GM13977 (cell line): ENCODE measurements at regions not wholly inside any gene's neighbourhood (a gene's known extent, or its start where the extent isn't known, plus 50 kb on each side); places are given as distances from the start of the nearest gene placed in this dataset.

Source experiments
- DNase-seq: peaks from one replicate; pipeline ENCODE4 v3.0.0; 2012; ENCODE audit warnings: low spot score
- in situ Hi-C: fragments of 300-500 bp; cut with MboI; formaldehyde crosslinking; loops from one replicate; pipeline ENCODE4 v1.12.0; 2022; ENCODE audit warnings: low sequenced_read_pairs, low pct_unique_long_range_greater_than_20kb, mixed read lengths, inconsistent platforms; ENCODE audit not compliant: unreplicated experiment
- TF ChIP-seq, protein P1 (sequence below): IDR thresholded peaks from 2 replicates; pipeline ENCODE4 v1.5.1; 2012; ENCODE audit warnings: mild to moderate bottlenecking, control low read depth; ENCODE audit not compliant: insufficient read depth; ENCODE audit errors: extremely low read depth, missing control alignments

DNA sequence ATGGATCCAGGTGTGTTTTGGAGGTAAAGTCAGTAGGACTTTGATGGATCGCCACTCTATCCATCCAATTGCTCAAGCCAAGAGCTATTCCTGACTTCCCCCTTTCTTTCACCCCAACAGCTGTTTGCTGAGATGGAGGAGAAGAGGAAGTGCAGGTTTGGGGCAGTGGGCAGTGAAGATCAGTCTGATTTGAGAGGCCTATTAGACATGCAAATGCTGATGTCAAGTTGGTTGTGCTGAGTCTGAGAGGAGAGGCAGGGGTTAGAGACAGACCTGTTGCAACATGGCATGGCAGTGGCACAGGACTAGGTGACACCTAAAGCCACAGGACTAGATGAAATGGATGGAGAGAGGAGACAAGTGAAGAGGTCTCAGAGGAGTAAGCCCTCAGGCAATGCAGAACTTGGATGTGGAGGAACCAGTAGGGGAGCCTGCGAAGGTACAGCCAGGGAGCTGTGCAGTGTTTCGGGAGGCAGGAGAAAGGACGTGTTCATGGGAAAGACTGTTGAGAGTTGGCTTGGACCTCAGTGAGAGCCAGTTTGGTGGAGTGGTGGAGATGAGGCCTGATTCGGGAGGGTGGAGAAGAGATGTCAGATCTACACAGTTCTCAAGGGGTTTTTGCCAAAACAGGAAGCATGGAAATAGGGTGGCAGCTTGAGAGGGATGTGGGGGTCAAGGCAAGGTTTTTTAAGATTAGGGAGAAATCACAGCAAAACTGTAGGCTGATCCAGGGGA is 175.0 kb downstream of the MACROH2A1 start:
- no peak for DNase-seq
- TF ChIP-seq, protein P1, sequence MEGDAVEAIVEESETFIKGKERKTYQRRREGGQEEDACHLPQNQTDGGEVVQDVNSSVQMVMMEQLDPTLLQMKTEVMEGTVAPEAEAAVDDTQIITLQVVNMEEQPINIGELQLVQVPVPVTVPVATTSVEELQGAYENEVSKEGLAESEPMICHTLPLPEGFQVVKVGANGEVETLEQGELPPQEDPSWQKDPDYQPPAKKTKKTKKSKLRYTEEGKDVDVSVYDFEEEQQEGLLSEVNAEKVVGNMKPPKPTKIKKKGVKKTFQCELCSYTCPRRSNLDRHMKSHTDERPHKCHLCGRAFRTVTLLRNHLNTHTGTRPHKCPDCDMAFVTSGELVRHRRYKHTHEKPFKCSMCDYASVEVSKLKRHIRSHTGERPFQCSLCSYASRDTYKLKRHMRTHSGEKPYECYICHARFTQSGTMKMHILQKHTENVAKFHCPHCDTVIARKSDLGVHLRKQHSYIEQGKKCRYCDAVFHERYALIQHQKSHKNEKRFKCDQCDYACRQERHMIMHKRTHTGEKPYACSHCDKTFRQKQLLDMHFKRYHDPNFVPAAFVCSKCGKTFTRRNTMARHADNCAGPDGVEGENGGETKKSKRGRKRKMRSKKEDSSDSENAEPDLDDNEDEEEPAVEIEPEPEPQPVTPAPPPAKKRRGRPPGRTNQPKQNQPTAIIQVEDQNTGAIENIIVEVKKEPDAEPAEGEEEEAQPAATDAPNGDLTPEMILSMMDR = no peak
- in situ Hi-C loops = no loop called here

DNA sequence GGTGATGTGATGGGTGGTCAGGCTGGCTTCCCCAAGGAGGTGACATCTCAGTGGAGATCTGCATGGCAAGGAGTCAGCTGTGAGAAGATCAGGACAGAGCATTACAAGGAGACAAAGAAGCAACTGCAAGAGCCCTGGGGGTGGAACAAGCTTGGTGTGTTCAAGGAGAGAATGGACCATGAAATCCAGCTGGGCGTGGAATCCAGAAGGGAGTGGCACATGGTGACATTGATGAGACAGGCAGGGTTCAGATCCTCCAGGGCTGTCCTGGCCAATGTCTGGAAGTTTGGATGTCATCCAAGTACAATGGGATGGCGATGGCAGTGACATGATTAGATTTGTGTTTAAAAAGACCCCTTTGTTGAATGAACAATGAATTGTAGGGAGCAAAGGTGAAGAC is 175.6 kb downstream of the MACROH2A1 start:
- DNase-seq = no peak
- in situ Hi-C loops = no loop called here
- TF ChIP-seq, protein P1 = no peak

DNA sequence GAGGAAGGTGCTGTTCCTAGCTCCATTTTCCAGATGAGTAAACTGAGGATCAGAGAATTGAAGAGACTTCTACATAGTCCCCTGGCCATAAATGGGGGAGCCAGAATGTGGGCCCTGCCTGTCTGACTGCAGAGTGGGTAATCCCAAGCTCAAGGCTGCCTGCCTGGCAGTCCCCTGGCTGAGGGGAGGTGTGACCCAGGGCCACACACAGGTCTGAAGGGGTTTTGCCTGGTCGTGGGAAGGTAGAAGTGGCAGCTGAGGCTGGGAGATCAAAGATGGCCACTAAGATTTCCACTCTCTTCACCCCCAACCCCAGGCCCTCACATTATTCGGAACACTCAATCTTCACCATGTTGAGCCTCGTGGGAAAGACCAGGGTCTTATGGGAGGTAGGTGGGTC is 176.3 kb downstream of the MACROH2A1 start:
- TF ChIP-seq, protein P1 = no peak
- no peak for DNase-seq
- in situ Hi-C loops = no loop called here

DNA sequence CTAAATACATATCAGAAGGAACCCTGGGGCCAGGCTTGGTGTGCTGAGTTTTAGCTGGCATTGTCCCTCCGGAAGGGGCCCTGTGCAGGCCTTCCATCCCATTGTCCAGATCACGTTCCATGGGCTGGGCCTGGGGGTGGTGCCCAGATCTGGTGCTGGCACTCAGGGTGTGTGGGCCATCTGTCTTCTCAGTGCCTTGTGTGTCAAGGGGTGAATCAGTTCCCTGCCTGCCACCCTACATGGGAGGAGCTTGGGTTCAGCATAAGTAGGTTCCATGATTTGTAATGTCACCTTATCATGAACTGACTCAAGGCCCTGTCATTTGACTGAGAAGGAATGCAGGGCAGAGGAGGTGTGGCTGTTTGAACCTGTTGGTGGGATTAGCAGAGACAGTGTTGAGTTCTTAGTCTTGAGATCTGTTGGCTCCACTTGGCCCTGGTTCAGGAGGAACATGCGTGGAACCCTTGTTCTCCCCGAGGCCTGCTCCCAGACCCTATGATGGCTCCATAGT is 176.8 kb downstream of the MACROH2A1 start:
- no peak for DNase-seq
- in situ Hi-C loops = no loop called here
- TF ChIP-seq, protein P1 = no peak

DNA sequence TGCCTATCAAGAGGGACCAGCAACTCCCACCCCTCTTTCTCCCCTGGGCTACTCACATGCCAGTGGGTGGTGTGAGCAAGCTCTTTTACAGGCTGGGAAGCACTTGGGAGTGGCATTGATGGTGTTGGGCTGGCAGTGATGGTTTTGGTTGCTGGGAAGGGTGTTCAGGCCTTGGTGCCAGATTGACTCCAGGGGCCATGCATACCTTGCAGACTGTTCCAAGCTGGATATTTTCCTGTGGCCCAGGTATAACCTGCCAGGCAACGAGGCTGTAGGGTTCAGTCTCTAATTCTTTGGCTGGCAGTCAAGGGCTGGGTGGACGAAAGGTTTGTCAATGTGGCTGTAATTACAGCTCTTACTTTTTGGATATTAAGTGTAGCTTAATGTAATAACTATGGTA is 177.3 kb downstream of the MACROH2A1 start:
- DNase-seq = no peak
- in situ Hi-C loops = no loop called here
- TF ChIP-seq, protein P1 = no peak

DNA sequence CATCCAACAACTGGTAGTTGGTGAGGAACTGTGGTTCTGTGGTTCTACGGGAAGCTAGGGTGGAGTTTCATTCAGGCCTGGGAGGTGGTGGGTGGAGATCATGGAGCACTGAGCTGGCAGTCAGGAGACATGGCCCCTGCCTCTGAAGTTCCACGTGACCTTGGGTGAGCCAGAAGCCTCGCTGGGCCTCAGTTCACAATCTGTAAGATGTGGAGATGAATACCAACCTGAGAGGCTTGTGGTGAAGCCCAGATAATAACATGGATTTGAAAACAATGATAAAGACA is 177.9 kb downstream of the MACROH2A1 start:
- no peak for DNase-seq
- in situ Hi-C loops = no loop called here
- TF ChIP-seq, protein P1 = no peak
